ENCODE measurements at regions not wholly inside any gene's neighbourhood (a gene's known extent, or its start where the extent isn't known, plus 50 kb on each side); places are given as distances from the start of the nearest gene placed in this dataset.

- H3K27me3 Mint-ChIP-seq: no peaks in the 10 kb centered on the region
- no peak overlapping the region for H3K4me3 Mint-ChIP-seq
- no peaks in the 10 kb centered on the region for H3K4me1 Mint-ChIP-seq (ENCODE audit: low read depth)
- ATAC-seq (no peak), DNase-seq (no peak)
- CTCF ChIA-PET: interaction anchor here (2.6 kb wide), 1 partner anchor 16 kb away, joined by 8 read pairs; no protein-coding TSS in a partner anchor
- no peaks in the 10 kb centered on the region for H3K36me3 Mint-ChIP-seq (ENCODE audit: low read depth)
- intact Hi-C loops (cut with micrococcal nuclease): no loop called here
- no peak overlapping the region for H3K27ac Mint-ChIP-seq
- POLR2A ChIA-PET: no interaction called here
- no peaks in the 10 kb centered on the region for H3K9me3 Mint-ChIP-seq
- TF ChIP-seq, protein P1, sequence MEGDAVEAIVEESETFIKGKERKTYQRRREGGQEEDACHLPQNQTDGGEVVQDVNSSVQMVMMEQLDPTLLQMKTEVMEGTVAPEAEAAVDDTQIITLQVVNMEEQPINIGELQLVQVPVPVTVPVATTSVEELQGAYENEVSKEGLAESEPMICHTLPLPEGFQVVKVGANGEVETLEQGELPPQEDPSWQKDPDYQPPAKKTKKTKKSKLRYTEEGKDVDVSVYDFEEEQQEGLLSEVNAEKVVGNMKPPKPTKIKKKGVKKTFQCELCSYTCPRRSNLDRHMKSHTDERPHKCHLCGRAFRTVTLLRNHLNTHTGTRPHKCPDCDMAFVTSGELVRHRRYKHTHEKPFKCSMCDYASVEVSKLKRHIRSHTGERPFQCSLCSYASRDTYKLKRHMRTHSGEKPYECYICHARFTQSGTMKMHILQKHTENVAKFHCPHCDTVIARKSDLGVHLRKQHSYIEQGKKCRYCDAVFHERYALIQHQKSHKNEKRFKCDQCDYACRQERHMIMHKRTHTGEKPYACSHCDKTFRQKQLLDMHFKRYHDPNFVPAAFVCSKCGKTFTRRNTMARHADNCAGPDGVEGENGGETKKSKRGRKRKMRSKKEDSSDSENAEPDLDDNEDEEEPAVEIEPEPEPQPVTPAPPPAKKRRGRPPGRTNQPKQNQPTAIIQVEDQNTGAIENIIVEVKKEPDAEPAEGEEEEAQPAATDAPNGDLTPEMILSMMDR (IDR thresholded peaks at IDR 0.05): no peak
Observed at GRCh38 chr1:181206513-181206912, 118.0 kb downstream of the IER5 start.

DNA sequence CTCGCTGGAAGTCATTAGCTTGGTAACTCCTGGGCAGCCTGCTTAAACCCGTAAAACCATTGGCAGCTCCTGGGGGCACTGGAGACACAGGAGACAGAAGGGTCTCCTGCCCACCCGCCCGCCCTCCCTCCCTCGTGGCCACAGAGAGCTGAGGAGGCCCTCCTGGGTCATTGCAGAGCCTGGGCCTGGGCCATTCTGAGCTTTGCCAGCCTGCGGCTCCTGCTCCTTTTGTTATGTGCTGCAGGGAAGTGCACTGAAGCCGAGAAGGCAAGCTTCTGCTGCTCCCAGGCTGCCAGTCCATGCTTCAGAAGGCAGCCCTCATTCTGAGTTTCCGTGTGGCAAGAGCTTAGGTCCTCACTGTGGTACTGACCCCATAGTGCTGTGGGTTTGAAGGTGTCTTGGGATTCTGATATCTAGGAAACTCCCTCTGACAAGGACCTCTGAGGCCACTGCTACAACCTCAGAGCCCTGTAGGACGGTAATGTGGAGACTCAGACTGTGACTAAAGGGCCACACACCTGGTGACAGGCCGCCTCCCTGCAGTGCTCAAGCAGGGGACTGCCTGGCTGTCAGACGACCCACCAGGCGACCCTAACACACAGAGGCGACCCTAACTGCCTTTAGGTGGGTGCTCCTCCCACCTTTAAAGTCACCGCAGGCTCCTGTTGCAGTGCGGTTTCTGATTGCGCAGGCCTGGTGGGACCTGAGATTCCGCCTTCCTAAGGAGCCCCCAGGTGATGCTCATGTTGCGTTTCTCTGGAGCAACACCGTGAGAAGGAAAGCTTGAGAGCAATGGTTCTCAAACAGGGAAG lies 118.7 kb downstream of the IER5 start:
- DNase-seq (no peak), ATAC-seq (no peak)
- H3K9me3 Mint-ChIP-seq: no peaks in the 10 kb centered on the region
- CTCF ChIA-PET: interaction anchor here (2.6 kb wide), 1 partner anchor 17 kb away, joined by 8 read pairs; no protein-coding TSS in a partner anchor
- no peaks in the 10 kb centered on the region for H3K4me1 Mint-ChIP-seq (ENCODE audit: low read depth)
- no peak overlapping the region for H3K4me3 Mint-ChIP-seq
- no peaks in the 10 kb centered on the region for H3K36me3 Mint-ChIP-seq (ENCODE audit: low read depth)
- H3K27me3 Mint-ChIP-seq: no peaks in the 10 kb centered on the region
- intact Hi-C loops (cut with micrococcal nuclease): no loop called here
- POLR2A ChIA-PET: no interaction called here
- TF ChIP-seq, protein P1 (IDR thresholded peaks at IDR 0.05): no peak
- no peak overlapping the region for H3K27ac Mint-ChIP-seq

DNA sequence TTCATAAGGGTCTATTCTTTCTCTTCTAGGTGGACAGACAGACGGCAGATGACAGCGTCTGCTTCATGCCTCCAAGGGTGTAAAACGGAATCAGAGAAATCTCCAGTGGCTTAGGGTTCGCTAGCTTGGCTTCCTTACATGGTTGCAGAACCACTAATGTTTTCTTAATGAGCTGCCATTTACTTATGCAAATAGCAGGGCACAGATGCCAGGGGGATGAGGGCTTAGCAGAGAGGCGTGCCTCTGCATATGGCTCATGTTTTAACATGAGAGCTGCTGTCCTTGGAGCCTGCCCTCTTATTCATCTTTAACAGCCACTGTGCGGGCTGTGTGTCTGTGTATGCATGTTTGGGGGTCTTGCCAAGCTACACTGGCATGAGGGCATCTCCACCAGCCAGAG lies 119.6 kb downstream of the IER5 start:
- Mint-ChIP-seq H3K36me3 (ENCODE audit: low read depth) (no peaks in the 10 kb centered on the region), H3K4me1 (ENCODE audit: low read depth) (no peaks in the 10 kb centered on the region), H3K27me3 (no peaks in the 10 kb centered on the region), H3K4me3 (no peak overlapping the region), H3K27ac (no peak overlapping the region), H3K9me3 (no peaks in the 10 kb centered on the region)
- no peak for DNase-seq
- ChIA-PET CTCF (interaction anchor here (1.1 to 2.6 kb wide), 2 partner anchors 18 to 217 kb away, joined by 4 to 8 read pairs; no protein-coding TSS in a partner anchor), POLR2A (no interaction called here)
- TF ChIP-seq, protein P1 (IDR thresholded peaks at IDR 0.05): no peak
- intact Hi-C loops (cut with micrococcal nuclease): no loop called here
- no peak for ATAC-seq

GRCh38 chr1:181208967-181209366 lies 120.5 kb downstream of the IER5 start:
- no peak for ATAC-seq
- H3K27ac Mint-ChIP-seq: no peak overlapping the region
- ChIA-PET CTCF (interaction anchor here (0.8 to 1.9 kb wide), 2 partner anchors 14 to 216 kb away, joined by 5 to 6 read pairs; no protein-coding TSS in a partner anchor), POLR2A (no interaction called here)
- H3K36me3 Mint-ChIP-seq (ENCODE audit: low read depth): no peaks in the 10 kb centered on the region
- no peaks in the 10 kb centered on the region for H3K27me3 Mint-ChIP-seq
- H3K4me1 Mint-ChIP-seq (ENCODE audit: low read depth): no peaks in the 10 kb centered on the region
- intact Hi-C loops (cut with micrococcal nuclease): no loop called here
- no peaks in the 10 kb centered on the region for H3K9me3 Mint-ChIP-seq
- no peak for DNase-seq
- H3K4me3 Mint-ChIP-seq: no peak overlapping the region
- TF ChIP-seq, protein P1 (IDR thresholded peaks at IDR 0.05): no peak

DNA sequence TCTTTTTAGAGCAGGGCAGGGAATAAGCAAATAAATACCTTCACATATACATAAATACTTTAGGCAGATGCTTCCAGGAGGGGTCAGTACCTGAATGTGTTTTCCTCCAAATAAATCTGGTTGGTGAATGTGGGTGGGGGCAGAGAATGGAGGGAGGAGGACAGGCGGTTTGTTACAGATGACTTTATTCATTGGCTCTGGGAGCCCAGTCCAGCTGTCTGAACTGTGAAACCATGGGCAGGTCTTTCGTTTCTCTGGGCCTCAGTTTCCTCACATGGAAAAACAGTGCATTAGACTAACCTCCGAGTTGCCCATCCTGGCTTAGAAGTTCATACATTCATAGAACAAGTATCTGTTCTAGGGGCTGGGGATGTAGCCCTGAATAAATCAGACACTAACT lies 124.6 kb downstream of the IER5 start:
- no peak for DNase-seq
- TF ChIP-seq, protein P1 (IDR thresholded peaks at IDR 0.05): no peak
- Mint-ChIP-seq H3K9me3 (no peaks in the 10 kb centered on the region), H3K4me3 (no peak overlapping the region), H3K27me3 (no peaks in the 10 kb centered on the region), H3K4me1 (ENCODE audit: low read depth) (no peaks in the 10 kb centered on the region), H3K27ac (no peak overlapping the region), H3K36me3 (ENCODE audit: low read depth) (no peaks in the 10 kb centered on the region)
- ChIA-PET CTCF (no interaction called here), POLR2A (no interaction called here)
- ATAC-seq: no peak
- intact Hi-C loops (cut with micrococcal nuclease): no loop called here

All from activated CD8-positive, alpha-beta T cell treated with anti-CD3 and anti-CD28 coated beads for 36 hours (primary cell).